ENCODE measurements at regions not wholly inside any gene's neighbourhood (a gene's known extent, or its start where the extent isn't known, plus 50 kb on each side); places are given as distances from the start of the nearest gene placed in this dataset.
"Not testable (repeated sequence)": the region's sequence is repeated elsewhere in the genome, so short reads cannot be mapped to it uniquely, and the experiment has no call there.

DNA sequence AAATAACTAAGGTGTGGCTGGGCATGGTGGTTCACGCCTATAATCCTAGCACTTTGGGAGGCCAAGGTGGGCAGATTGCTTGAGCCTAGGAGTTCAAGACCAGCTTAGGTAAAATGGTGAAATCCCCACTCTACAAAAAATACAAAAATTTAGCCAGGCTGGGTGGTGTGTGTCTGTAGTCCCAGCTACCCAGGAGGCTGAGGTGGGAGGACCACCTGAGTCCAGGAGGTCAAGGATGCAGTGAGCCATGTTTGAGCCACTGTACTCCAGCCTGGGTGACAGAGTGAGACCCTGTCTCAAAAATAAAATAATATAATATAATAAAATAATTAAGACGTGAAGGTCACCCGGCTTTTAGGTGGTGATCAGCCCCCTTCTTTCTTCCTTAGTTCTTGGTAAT is 58.0 kb upstream of the SUB1 start:
- TF ChIP-seq, protein P1, sequence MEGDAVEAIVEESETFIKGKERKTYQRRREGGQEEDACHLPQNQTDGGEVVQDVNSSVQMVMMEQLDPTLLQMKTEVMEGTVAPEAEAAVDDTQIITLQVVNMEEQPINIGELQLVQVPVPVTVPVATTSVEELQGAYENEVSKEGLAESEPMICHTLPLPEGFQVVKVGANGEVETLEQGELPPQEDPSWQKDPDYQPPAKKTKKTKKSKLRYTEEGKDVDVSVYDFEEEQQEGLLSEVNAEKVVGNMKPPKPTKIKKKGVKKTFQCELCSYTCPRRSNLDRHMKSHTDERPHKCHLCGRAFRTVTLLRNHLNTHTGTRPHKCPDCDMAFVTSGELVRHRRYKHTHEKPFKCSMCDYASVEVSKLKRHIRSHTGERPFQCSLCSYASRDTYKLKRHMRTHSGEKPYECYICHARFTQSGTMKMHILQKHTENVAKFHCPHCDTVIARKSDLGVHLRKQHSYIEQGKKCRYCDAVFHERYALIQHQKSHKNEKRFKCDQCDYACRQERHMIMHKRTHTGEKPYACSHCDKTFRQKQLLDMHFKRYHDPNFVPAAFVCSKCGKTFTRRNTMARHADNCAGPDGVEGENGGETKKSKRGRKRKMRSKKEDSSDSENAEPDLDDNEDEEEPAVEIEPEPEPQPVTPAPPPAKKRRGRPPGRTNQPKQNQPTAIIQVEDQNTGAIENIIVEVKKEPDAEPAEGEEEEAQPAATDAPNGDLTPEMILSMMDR (IDR thresholded peaks at IDR 0.05) = not testable (repeated sequence)
- TF ChIP-seq POLR2A (IDR thresholded peaks at IDR 0.05; ENCODE audit: low read depth); POLR2AphosphoS5 (IDR thresholded peaks at IDR 0.05); EP300 (IDR thresholded peaks at IDR 0.05): not testable (repeated sequence)
